SU-DHL-6 (cell line): ENCODE measurements at regions not wholly inside any gene's neighbourhood (a gene's known extent, or its start where the extent isn't known, plus 50 kb on each side); places are given as distances from the start of the nearest gene placed in this dataset.

ENCODE experiments used
- H2AFZ ChIP-seq: fragments of 200-600 bp; sonication (generic); 2 replicates; pipeline ENCODE4 v1.6.1; 2014; ENCODE audit warnings: low read depth, mild to moderate bottlenecking, moderate library complexity, mixed read lengths, antibody characterized with exemption, low read length; ENCODE audit not compliant: severe bottlenecking
- H3F3A ChIP-seq: fragments of 200-600 bp; shearing (Covaris generic); 2 replicates; pipeline ENCODE4 v1.6.0; 2016; ENCODE audit warnings: antibody characterized with exemption, mild to moderate bottlenecking; ENCODE audit not compliant: insufficient read depth
- H3K27ac ChIP-seq: fragments of 200-600 bp; sonication (generic); 2 replicates; pipeline ENCODE4 v1.5.1; 2016; ENCODE audit warnings: low read depth, mild to moderate bottlenecking, low read length, moderate library complexity, mixed read lengths
- H3K27me3 ChIP-seq: fragments of 200-600 bp; sonication (generic), shearing (Covaris generic); 2 replicates; pipeline ENCODE4 v1.6.0; 2014; ENCODE audit warnings: mild to moderate bottlenecking, low read length
- H3K36me3 ChIP-seq: fragments of 200-600 bp; sonication (generic); 2 replicates; pipeline ENCODE4 v1.6.1; 2014; ENCODE audit warnings: mild to moderate bottlenecking, low read length, mixed read lengths
- H3K4me2 ChIP-seq: fragments of 300-600, 200-600 bp; shearing (Covaris generic), sonication (generic); 2 replicates; pipeline ENCODE4 v1.6.0; 2014; ENCODE audit warnings: low read length, low read depth, mild to moderate bottlenecking; ENCODE audit not compliant: poor library complexity, severe bottlenecking
- H3K4me3 ChIP-seq: fragments of 200-600 bp; sonication (generic); 2 replicates; pipeline ENCODE4 v1.5.1; 2014; ENCODE audit warnings: antibody characterized with exemption, low read length, mild to moderate bottlenecking, mixed read lengths; ENCODE audit not compliant: insufficient read depth, poor library complexity, severe bottlenecking
- H3K79me2 ChIP-seq: fragments of 200-600 bp; sonication (generic); 2 replicates; pipeline ENCODE4 v1.6.1; 2014; ENCODE audit warnings: mild to moderate bottlenecking, low read length, moderate library complexity; ENCODE audit not compliant: insufficient read depth
- H3K9ac ChIP-seq: fragments of 200-600 bp; sonication (generic); 2 replicates; pipeline ENCODE4 v1.7.0; 2014; ENCODE audit warnings: mild to moderate bottlenecking, low read length
- H3K9me2 ChIP-seq: fragments of 200-600 bp; sonication (generic); replicated peaks from 2 replicates; pipeline ENCODE4 v1.6.1; 2014; ENCODE audit warnings: low read length; ENCODE audit not compliant: insufficient read depth
- H3K9me3 ChIP-seq: fragments of 200-600 bp; sonication (generic); 2 replicates; pipeline ENCODE4 v1.6.1; 2014; ENCODE audit warnings: low read length, mixed read lengths; ENCODE audit not compliant: insufficient read depth
- H4K20me1 ChIP-seq: fragments of 200-600 bp; sonication (generic); 2 replicates; pipeline ENCODE4 v1.6.1; 2014; ENCODE audit warnings: low read depth, mild to moderate bottlenecking, antibody characterized with exemption, low read length, moderate library complexity, mixed read lengths
- CTCF ChIP-seq: fragments of 200-600 bp; sonication (generic); IDR thresholded peaks from one replicate; pipeline ENCODE4 v1.5.1; 2017; ENCODE audit warnings: antibody characterized with exemption, mild to moderate bottlenecking, low read length, moderate library complexity; ENCODE audit not compliant: insufficient read depth, poor library complexity, severe bottlenecking
- EZH2phosphoT487 ChIP-seq: fragments of 200-600 bp; sonication (generic), shearing (Covaris generic); conservative IDR thresholded peaks from 2 replicates; pipeline ENCODE4 v1.6.1; 2018; ENCODE audit warnings: mild to moderate bottlenecking, antibody characterized with exemption, low read length, moderate library complexity, mixed read lengths

- Histone ChIP-seq H3K4me2 (no peak overlapping the region), H3K27me3 (no peaks in the 10 kb centered on the region), H4K20me1 (no peaks in the 10 kb centered on the region), H3K79me2 (no peaks in the 10 kb centered on the region), H3F3A (no peaks in the 10 kb centered on the region), H3K27ac (no peak overlapping the region), H3K9ac (no peak overlapping the region), H2AFZ (no peak overlapping the region), H3K36me3 (no peaks in the 10 kb centered on the region), H3K9me3 (peaks cover 6% of the 10 kb centered on the region; the same call in 1 of the 2 replicates), H3K9me2 (no peaks in the 10 kb centered on the region), H3K4me3 (no peak overlapping the region)
- no peak for TF ChIP-seq EZH2phosphoT487
- TF ChIP-seq CTCF: no peak
Measured at GRCh38 chr14:87229131-87229530, 763.9 kb downstream of the GALC start.

- Histone ChIP-seq H3K9me2 (no peaks in the 10 kb centered on the region), H3K79me2 (no peaks in the 10 kb centered on the region), H3K27me3 (no peaks in the 10 kb centered on the region), H3F3A (no peaks in the 10 kb centered on the region), H3K4me2 (no peak overlapping the region), H3K9me3 (no peaks in the 10 kb centered on the region), H3K4me3 (no peak overlapping the region), H3K36me3 (no peaks in the 10 kb centered on the region), H2AFZ (no peak overlapping the region), H3K9ac (no peak overlapping the region), H4K20me1 (no peaks in the 10 kb centered on the region), H3K27ac (no peak overlapping the region)
- no peak for TF ChIP-seq CTCF
- TF ChIP-seq EZH2phosphoT487: no peak
Measured at GRCh38 chr14:87217023-87217422, 776.0 kb downstream of the GALC start.

GRCh38 chr14:87214558-87214957 is 778.4 kb downstream of the GALC start:
- Histone ChIP-seq H3K4me3 (no peak overlapping the region), H3K9me3 (no peaks in the 10 kb centered on the region), H4K20me1 (no peaks in the 10 kb centered on the region), H3K36me3 (no peaks in the 10 kb centered on the region), H3F3A (no peaks in the 10 kb centered on the region), H3K9me2 (no peaks in the 10 kb centered on the region), H3K79me2 (no peaks in the 10 kb centered on the region), H3K27ac (no peak overlapping the region), H3K9ac (no peak overlapping the region), H3K27me3 (no peaks in the 10 kb centered on the region), H2AFZ (no peak overlapping the region), H3K4me2 (no peak overlapping the region)
- no peak for TF ChIP-seq CTCF
- no peak for TF ChIP-seq EZH2phosphoT487
